BE2C (cell line): ENCODE measurements at regions not wholly inside any gene's neighbourhood (a gene's known extent, or its start where the extent isn't known, plus 50 kb on each side); places are given as distances from the start of the nearest gene placed in this dataset.

Experiments
- DNase-seq: peaks from one replicate; pipeline ENCODE4 v3.0.0-alpha.2; 2020
- H3K27me3 ChIP-seq: fragments of 250-450 bp; sonication (Bioruptor Pico); 2 replicates; pipeline ENCODE4 v1.5.1; 2020; ENCODE audit warnings: mild to moderate bottlenecking
- H3K36me3 ChIP-seq: fragments of 250-450 bp; sonication (Bioruptor Pico); 2 replicates; pipeline ENCODE4 v1.5.1; 2020; ENCODE audit warnings: mild to moderate bottlenecking
- H3K4me1 ChIP-seq: fragments of 250-450 bp; sonication (Bioruptor Pico); 2 replicates; pipeline ENCODE4 v1.5.1; 2020
- H3K4me3 ChIP-seq: 2 replicates; pipeline ENCODE4 v1.5.1; 2011; ENCODE audit warnings: low read depth, low read length
- H3K9me3 ChIP-seq: fragments of 250-450 bp; sonication (Bioruptor Pico); 2 replicates; pipeline ENCODE4 v1.5.1; 2020
- TF ChIP-seq, protein P1 (sequence below): IDR thresholded peaks from 2 replicates; pipeline ENCODE4 v1.5.1; 2012; ENCODE audit warnings: mild to moderate bottlenecking, low read depth, low read length

DNA sequence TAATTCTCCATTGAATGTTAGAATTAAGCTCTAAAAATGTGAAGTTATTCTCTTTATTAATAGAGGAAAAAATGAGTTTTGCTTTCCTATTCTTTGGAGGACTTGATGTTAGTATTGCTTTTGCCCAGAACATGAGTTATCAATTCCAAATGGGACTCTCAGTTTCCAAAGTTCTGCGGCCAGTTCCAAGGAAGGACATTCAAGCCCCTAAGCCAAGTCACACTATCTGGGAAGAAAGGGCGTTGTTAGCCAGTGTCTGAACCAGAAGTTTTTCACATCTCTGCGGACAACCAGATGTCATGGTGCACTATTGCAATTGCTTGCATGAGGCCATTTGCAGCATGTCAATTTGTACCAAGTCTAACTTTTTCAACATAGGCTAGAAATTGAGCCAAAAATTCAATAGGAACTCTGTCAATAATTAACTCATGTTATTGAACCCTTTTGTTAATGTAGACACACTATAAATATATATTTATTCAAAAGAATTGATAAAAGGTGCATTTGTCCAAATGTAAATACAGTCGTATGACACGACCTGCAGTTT, 183.3 kb upstream of the PIK3R1 start:
- TF ChIP-seq, protein P1, sequence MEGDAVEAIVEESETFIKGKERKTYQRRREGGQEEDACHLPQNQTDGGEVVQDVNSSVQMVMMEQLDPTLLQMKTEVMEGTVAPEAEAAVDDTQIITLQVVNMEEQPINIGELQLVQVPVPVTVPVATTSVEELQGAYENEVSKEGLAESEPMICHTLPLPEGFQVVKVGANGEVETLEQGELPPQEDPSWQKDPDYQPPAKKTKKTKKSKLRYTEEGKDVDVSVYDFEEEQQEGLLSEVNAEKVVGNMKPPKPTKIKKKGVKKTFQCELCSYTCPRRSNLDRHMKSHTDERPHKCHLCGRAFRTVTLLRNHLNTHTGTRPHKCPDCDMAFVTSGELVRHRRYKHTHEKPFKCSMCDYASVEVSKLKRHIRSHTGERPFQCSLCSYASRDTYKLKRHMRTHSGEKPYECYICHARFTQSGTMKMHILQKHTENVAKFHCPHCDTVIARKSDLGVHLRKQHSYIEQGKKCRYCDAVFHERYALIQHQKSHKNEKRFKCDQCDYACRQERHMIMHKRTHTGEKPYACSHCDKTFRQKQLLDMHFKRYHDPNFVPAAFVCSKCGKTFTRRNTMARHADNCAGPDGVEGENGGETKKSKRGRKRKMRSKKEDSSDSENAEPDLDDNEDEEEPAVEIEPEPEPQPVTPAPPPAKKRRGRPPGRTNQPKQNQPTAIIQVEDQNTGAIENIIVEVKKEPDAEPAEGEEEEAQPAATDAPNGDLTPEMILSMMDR: no peak
- no peak for DNase-seq
- H3K9me3 ChIP-seq: no peaks in the 10 kb centered on the region
- peaks cover 10% of the 10 kb centered on the region; the same call in 1 of the 2 replicates for H3K4me1 ChIP-seq
- H3K27me3 ChIP-seq: no peaks in the 10 kb centered on the region
- no peaks in the 10 kb centered on the region for H3K36me3 ChIP-seq
- no peak overlapping the region for H3K4me3 ChIP-seq

GRCh38 chr5:68028131-68028727, 187.3 kb upstream of the PIK3R1 start:
- no peaks in the 10 kb centered on the region for H3K9me3 ChIP-seq
- no peaks in the 10 kb centered on the region for H3K27me3 ChIP-seq
- no peak overlapping the region for H3K4me3 ChIP-seq
- no peak for DNase-seq
- H3K4me1 ChIP-seq: peaks cover 16% of the 10 kb centered on the region; the same call in 1 of the 2 replicates
- H3K36me3 ChIP-seq: no peaks in the 10 kb centered on the region
- TF ChIP-seq, protein P1: no peak

GRCh38 chr5:68027519-68027918, 188.0 kb upstream of the PIK3R1 start:
- no peaks in the 10 kb centered on the region for H3K9me3 ChIP-seq
- DNase-seq: no peak
- no peaks in the 10 kb centered on the region for H3K27me3 ChIP-seq
- H3K4me1 ChIP-seq: peaks cover 16% of the 10 kb centered on the region; the same call in 1 of the 2 replicates
- H3K4me3 ChIP-seq: no peak overlapping the region
- no peaks in the 10 kb centered on the region for H3K36me3 ChIP-seq
- TF ChIP-seq, protein P1: no peak

DNA sequence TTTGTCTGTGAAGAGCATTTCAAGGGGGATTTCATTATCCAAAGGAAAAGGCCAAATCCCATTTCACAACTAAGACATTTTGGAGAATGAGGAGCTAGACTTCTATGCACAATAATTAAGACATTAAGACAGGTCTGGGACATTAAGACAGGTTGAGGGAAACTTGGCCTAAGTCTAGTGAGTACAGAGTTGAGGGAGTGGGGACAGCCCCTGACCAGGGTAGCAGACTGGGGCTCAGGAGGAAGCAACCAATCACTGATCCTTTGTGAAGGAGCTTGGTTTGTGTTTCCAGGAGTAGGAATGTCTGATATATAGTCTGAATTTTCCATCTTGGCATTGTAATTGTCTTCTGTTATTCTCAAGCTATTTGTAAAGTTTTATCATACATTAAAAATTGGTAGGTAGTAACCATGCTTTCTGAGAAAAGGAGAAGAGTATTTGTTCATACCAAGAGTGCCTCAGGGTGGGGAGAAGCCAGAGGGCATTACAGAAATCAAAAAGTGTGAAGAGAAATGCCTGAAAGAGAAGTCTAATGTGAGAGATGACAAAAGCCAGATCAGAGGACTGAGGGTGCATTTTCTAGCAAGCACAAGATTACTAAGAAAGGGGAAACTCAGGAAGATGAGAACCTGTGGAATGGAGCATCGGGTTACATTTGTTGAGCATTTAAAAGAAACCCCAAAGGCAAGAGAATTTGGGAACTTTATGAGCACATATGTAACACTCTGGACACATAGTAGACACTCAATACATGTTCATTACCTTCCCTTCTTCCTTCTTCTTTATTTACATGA, 189.3 kb upstream of the PIK3R1 start:
- no peaks in the 10 kb centered on the region for H3K9me3 ChIP-seq
- no peaks in the 10 kb centered on the region for H3K27me3 ChIP-seq
- TF ChIP-seq, protein P1: no peak
- DNase-seq: no peak
- H3K36me3 ChIP-seq: no peaks in the 10 kb centered on the region
- peaks cover 16% of the 10 kb centered on the region; the same call in 1 of the 2 replicates for H3K4me1 ChIP-seq
- H3K4me3 ChIP-seq: no peak overlapping the region

DNA sequence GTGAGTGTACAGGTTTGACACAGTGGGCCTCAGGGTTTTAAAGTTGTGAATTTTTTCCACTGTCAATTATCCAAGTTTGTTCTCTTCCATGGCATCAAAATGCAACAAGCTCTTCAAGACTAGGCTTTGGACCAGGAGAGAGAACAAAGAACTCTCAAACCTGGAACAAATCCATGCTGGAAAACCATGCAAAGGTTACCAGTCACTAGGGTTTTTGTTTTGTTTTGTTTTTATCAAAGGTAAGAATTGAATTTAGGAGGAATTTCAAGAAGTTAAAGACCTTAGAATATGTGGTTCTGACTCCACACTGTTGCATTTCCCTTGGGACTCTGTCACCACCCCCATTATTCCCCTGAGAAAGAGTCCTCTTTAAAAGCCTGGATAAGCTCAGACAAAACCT, 191.1 kb upstream of the PIK3R1 start:
- no peaks in the 10 kb centered on the region for H3K27me3 ChIP-seq
- TF ChIP-seq, protein P1: no peak
- peaks cover 16% of the 10 kb centered on the region; the same call in 1 of the 2 replicates for H3K4me1 ChIP-seq
- no peak overlapping the region for H3K4me3 ChIP-seq
- no peak for DNase-seq
- H3K9me3 ChIP-seq: no peaks in the 10 kb centered on the region
- no peaks in the 10 kb centered on the region for H3K36me3 ChIP-seq

DNA sequence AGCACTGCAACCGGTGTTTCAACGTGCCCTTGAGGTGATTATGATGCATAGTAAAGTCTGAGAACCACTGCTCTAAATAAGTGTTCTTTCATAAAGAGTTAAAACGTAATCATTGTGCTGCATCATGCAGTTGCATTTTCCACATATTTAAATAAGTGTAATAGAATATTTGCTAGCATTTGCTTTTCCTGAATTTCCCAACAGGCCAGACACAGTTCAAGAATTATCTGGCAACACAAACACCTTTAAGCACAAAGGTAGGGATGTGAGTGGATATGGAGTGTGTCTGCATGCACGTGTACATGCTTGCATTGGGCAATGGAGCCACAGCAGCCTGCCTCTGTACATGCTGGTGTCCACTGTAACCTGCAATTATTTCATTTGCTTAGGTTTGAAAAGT, 193.6 kb upstream of the PIK3R1 start:
- no peaks in the 10 kb centered on the region for H3K36me3 ChIP-seq
- no peaks in the 10 kb centered on the region for H3K9me3 ChIP-seq
- no peaks in the 10 kb centered on the region for H3K27me3 ChIP-seq
- TF ChIP-seq, protein P1: no peak
- no peak for DNase-seq
- no peak overlapping the region for H3K4me3 ChIP-seq
- H3K4me1 ChIP-seq: peaks cover 2% of the 10 kb centered on the region; the same call in 1 of the 2 replicates
